NCI-H524 (cell line): ENCODE measurements at regions not wholly inside any gene's neighbourhood (a gene's known extent, or its start where the extent isn't known, plus 50 kb on each side); places are given as distances from the start of the nearest gene placed in this dataset.
"Not testable (repeated sequence)": the region's sequence is repeated elsewhere in the genome, so short reads cannot be mapped to it uniquely, and the experiment has no call there.

Source experiments
- DNase-seq, 2 experiments: peaks; one replicate each; lab custom pipeline; 2025; lab: John Stamatoyannopoulos, UW

GRCh38 chr20:4635781-4636180 lies 50.5 kb upstream of the PRNP start:
- DNase-seq = no peak

- DNase-seq = no peak
Measured at GRCh38 chr20:4635342-4635741, 50.9 kb upstream of the PRNP start.

- no peak for DNase-seq
Measured at GRCh38 chr20:4633780-4634179, 52.5 kb upstream of the PRNP start.

GRCh38 chr20:4633379-4633778 lies 52.9 kb upstream of the PRNP start:
- no peak for DNase-seq

GRCh38 chr20:4632876-4633275 lies 53.4 kb upstream of the PRNP start:
- no peak for DNase-seq

- no peak for DNase-seq
Measured at GRCh38 chr20:4626228-4626627, 60.0 kb upstream of the PRNP start.

GRCh38 chr20:4625687-4626086 lies 60.6 kb upstream of the PRNP start:
- peak in 1 of 2 experiments; percentile 85 for DNase-seq

- not testable (repeated sequence) for DNase-seq
Measured at GRCh38 chr20:4624675-4625336, 61.5 kb upstream of the PRNP start.

- not testable (repeated sequence) for DNase-seq
Measured at GRCh38 chr20:4619144-4619543, 67.1 kb upstream of the PRNP start.

GRCh38 chr20:4617484-4617883 lies 68.8 kb upstream of the PRNP start:
- no peak for DNase-seq

GRCh38 chr20:4617019-4617418 lies 69.2 kb upstream of the PRNP start:
- no peak for DNase-seq

- DNase-seq = peak; percentile 60 to 73
Measured at GRCh38 chr20:4613718-4614620, 72.3 kb upstream of the PRNP start.

- no peak for DNase-seq
Measured at GRCh38 chr20:4613184-4613583, 73.1 kb upstream of the PRNP start.

GRCh38 chr20:4610871-4611270 lies 75.4 kb upstream of the PRNP start:
- DNase-seq = no peak

- DNase-seq = no peak
Measured at GRCh38 chr20:4609511-4609910, 76.7 kb upstream of the PRNP start.

- DNase-seq = no peak
Measured at GRCh38 chr20:4608861-4609260, 77.4 kb upstream of the PRNP start.

GRCh38 chr20:4607287-4607713 lies 79.0 kb upstream of the PRNP start:
- peak; percentile 86 to 90 for DNase-seq

- no peak for DNase-seq
Measured at GRCh38 chr20:4606051-4606450, 80.2 kb upstream of the PRNP start.

GRCh38 chr20:4605166-4605565 lies 81.1 kb upstream of the PRNP start:
- DNase-seq = no peak

- DNase-seq = no peak
Measured at GRCh38 chr20:4604580-4604979, 81.7 kb upstream of the PRNP start.

- no peak for DNase-seq
Measured at GRCh38 chr20:4603724-4604123, 82.5 kb upstream of the PRNP start.

GRCh38 chr20:4602297-4602631 lies 84.0 kb upstream of the PRNP start:
- peak in 1 of 2 experiments; percentile 51 for DNase-seq

GRCh38 chr20:4601630-4602296 lies 84.5 kb upstream of the PRNP start:
- DNase-seq = peak; percentile 94 to 97
